GM12892 (cell line): ENCODE measurements at regions not wholly inside any gene's neighbourhood (a gene's known extent, or its start where the extent isn't known, plus 50 kb on each side); places are given as distances from the start of the nearest gene placed in this dataset.

Experiments used
- POLR2A ChIP-seq: IDR thresholded peaks from 2 replicates; pipeline ENCODE4 v1.6.1; 2011; ENCODE audit warnings: low read depth, low read length, control low read depth
- POLR2AphosphoS5 ChIP-seq: IDR thresholded peaks from 2 replicates; pipeline ENCODE4 v1.6.1; 2011; ENCODE audit warnings: low read depth, low read length, control low read depth
- TAF1 ChIP-seq: IDR thresholded peaks from 2 replicates; pipeline ENCODE4 v1.6.1; 2011; ENCODE audit warnings: low read depth, mild to moderate bottlenecking, control low read depth, low read length, borderline replicate concordance

DNA sequence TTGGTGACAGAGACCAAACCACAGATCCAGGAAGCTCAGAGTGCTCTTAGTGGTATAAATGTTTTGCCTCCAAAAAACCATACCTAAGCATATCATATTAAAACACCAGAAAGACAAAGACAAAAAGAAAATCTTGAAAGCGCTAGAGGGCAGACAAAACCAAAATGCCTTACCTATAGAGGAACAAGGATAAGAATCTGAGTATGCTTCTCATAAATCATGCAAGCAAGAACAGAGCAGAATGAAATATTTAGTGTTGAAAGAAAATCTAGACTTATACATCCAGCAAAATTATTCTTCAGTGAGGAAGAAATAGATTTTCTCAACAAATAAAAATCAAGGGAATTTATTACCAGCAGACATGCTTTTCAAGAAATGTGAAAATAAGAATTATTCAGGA is 941.0 kb upstream of the INTU start:
- no peak for TF ChIP-seq POLR2A
- no peak for TF ChIP-seq TAF1
- no peak for TF ChIP-seq POLR2AphosphoS5
